NCI-H69 (cell line): ENCODE measurements at regions not wholly inside any gene's neighbourhood (a gene's known extent, or its start where the extent isn't known, plus 50 kb on each side); places are given as distances from the start of the nearest gene placed in this dataset.
"Not testable (repeated sequence)": the region's sequence is repeated elsewhere in the genome, so short reads cannot be mapped to it uniquely, and the experiment has no call there.

Experiments
- DNase-seq: peaks from one replicate; lab custom pipeline; 2025; lab: John Stamatoyannopoulos, UW

DNA sequence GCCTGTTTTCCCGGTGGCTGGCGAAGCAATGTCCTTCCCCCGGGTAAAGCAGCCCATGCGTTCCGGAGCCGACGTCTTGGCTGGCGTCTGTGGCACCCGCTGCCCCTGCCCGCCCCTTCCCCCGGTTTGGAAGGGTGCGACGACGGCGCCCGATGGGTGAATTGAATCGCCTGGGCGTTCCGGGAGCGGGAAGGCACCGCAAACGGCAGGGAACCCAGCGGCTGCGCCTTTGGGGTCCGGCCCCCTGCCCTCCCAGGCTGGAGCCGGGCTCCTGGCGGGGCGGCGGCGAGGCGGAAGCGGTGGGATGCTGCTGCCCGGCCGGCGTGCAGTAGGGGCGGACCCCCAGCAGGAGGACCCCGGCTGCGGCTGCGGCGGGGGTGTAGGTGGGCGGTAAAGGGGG, 123.6 kb upstream of the RHOU start:
- not testable (repeated sequence) for DNase-seq

DNA sequence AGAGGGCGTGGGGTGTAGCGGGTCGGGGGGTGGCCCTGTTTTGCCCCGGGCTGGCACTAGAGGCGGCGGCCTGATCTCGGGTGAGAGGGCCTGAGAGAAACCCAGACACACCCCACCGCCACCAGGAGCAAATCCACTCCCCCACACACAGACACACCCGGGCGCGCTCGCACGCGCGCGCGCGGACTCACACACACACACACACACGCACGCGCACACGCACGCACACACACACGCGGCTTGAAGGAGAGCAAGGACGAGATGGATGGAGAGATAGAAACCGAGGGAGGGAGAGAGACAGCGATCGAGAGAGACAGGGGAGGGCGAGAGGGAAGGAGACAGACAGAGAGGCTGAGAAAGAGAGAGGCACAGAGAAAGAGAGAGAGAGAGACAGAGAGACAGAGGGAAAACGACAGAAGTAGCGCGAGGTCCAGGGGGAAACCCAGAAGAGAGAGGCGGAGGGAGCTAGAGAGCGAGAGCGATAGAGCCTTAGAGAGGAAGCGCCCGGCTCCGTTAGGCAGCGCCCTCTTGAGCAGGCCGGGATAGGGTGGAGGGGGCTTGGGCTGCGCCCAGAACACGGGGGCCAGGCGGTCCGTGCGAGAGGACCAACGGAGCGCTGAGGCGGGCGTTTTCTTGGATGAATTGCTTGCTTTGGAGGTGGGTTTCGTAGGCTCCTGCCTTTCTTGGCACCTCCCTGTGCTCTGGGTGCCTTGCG, 113.1 kb upstream of the RHOU start:
- DNase-seq = not testable (repeated sequence)

DNA sequence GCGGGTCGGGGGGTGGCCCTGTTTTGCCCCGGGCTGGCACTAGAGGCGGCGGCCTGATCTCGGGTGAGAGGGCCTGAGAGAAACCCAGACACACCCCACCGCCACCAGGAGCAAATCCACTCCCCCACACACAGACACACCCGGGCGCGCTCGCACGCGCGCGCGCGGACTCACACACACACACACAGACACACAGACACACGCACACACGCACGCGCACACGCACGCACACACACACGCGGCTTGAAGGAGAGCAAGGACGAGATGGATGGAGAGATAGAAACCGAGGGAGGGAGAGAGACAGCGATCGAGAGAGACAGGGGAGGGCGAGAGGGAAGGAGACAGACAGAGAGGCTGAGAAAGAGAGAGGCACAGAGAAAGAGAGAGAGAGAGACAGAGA, 108.8 kb upstream of the RHOU start:
- not testable (repeated sequence) for DNase-seq

DNA sequence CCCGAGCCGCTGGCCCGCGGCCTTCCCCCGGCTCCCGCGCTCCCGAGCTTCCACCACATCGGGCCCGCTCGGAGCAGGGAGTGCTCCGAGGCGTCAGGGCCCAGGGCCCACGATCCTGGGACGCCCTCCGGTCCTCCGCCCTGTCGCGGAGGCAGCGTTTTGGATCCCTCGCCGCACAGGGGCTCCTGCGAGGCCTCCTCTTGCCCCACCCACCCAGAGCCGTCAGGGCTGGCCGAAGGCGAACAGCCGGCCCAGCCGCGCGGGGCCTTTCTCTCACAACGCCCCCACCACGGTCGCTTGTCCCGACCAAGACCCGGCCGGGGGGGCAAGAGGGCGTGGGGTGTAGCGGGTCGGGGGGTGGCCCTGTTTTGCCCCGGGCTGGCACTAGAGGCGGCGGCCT, 102.4 kb upstream of the RHOU start:
- DNase-seq = not testable (repeated sequence)

DNA sequence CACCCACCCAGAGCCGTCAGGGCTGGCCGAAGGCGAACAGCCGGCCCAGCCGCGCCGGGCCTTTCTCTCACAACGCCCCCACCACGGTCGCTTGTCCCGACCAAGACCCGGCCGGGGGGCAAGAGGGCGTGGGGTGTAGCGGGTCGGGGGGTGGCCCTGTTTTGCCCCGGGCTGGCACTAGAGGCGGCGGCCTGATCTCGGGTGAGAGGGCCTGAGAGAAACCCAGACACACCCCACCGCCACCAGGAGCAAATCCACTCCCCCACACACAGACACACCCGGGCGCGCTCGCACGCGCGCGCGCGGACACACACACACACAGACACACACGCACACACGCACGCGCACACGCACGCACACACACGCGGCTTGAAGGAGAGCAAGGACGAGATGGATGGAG, 100.0 kb upstream of the RHOU start:
- DNase-seq = not testable (repeated sequence)

DNA sequence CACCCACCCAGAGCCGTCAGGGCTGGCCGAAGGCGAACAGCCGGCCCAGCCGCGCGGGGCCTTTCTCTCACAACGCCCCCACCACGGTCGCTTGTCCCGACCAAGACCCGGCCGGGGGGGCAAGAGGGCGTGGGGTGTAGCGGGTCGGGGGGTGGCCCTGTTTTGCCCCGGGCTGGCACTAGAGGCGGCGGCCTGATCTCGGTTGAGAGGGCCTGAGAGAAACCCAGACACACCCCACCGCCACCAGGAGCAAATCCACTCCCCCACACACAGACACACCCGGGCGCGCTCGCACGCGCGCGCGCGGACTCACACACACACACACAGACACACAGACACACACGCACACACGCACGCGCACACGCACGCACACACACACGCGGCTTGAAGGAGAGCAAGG, 97.8 kb upstream of the RHOU start:
- not testable (repeated sequence) for DNase-seq

DNA sequence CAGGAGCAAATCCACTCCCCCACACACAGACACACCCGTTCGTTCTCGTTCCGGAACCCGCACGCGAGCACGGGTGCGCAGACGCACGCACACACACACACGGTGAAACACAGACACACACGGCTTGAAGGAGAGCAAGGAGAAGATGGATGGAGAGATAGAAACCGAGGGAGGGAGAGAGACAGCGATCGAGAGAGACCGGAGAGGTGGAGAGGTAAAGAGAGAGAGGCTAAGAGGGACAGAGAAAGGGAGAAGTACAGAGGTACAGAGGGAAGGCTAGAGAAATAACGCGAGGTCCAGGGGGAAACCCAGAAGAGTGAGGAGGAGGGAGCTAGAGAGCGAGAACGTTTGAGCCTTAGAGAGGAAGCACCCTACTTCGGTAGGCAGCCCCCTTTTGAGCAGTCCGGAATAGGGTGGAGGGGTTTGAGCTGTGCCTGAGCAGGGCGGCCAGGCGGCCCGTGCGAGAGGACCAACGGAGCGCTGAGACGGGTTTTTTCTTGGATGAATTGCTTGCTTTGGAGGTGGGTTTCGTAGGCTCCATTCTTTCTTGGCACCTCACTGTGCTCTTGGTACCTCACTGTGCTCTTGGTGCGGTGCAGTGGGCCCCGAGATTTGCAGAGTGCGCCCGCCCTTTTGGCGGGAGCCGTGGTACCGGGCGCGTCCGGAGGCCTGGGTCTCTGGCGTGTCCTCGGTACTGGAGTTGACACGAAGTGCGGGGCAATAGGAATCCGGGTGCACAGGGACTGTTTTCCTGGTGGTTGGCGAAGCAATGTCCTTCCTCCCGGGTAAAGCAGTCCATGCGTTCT, 88.4 kb upstream of the RHOU start:
- peak; percentile 58 for DNase-seq

DNA sequence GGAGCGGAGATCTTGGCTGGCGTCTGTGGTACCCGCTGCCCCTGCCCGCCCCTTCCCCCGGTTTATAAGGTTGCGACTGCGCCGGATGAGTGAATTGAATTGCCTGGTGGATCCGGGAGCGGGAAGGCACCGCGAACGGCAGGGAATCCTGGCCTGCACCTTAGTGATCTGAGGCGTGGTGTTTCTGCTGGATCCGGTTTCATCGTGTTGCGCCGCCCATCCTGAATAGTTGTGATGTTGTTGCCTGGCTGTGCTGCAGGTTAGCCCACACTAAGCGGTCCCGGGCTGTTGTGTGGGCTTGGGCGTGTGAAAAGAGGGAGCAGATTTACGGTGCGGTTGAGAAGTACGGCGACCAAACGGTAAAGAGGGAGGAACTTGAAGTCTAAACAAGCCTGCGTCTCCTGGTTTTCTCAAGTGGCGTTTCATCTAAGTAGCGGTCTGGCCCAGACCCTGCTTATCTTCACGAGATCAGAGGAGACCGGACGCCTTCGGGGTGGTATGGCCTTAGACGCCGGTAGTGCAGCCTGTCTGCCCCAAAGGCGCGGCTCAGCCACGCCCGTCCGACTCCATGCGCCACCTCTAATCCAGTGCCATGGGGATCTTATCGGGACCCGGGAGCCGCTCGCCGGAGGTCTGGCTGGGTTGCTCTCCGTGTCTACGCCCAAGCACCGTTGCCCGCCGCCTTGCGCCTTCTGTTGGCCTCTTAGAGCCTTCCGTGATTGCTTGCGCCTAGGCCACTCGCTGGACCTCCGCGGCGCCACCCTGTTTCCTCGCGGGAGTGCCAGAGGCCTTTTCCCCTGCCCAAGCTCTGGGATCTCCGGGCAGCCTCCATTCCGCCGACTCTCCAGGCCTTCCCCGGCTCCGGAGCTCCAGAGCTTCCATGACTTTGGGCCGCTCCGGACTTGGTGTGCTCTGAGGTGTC, 87.5 kb upstream of the RHOU start:
- DNase-seq = peak; percentile 69

DNA sequence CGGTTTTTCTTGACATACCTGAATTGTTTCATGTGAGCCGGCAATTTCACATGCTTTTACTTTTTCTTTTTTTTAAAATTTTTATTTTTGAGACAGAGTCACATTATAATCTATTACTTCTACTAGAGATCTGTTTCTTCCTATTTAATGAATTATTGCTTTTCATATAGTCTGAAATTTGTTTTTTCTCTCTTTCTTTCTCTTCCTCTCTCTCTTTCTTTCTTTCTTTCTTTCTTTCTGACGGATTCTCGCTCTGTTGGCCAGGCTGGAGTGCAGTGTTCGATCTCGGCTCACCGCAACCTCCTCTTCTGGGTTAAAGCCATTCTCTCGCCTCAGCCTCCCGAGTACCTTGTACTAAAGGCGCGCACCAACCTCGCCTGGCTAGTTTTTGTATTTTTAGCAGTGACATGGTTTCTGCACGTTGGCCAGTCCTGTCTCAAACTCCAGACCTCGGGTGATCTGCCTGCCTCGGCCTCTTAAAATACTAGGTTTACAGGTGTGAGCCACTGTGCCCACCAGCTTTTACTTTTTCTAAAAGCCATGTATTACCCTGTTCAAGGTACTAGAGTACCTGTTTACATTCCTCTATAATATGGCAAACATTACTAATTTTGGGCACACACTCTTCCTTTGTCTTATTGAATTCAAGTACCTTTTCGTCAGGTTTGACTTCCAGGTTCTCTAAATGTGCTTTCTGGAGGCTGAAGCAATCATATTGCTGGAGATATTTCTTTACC, 86.5 kb upstream of the RHOU start:
- DNase-seq = no peak

DNA sequence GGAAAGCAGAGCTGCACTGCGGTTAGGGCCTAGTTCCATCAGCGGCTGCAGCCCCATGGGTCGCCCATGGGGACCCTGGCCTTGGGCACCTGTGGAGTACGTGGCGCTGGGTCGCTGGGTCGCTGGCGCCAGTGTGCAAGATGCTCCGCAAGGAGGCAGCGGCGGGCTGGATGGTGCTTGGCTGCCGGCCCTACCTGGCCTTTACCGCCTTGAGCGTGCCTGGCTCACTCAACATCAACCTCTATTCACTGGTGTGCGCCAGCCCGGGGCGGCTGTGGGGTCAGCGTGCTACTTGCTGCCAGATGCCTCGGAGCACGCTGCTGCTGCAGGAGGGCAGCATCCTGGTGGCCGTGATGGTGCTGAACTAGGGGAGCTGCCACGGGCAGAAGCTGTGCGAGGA, 85.1 kb upstream of the RHOU start:
- no peak for DNase-seq

DNA sequence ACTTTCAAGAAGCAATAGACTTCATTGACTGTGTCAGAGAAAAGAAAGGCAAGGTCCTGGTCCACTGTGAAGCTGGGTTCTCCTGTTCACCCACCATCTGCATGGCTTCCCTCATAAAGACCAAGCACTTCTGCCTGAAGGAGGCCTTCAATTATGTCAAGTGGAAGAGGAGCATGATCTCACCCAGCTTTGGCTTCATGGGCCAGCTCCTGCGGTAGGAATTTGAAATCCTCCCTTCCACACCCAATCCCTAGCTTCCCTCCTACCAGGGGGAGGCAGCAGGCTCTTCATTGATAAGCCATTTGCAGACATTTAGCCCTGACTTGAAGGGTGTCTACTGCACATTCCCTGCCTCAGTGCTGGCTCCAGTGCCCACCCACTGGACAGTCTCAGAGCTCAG, 84.3 kb upstream of the RHOU start:
- DNase-seq = no peak

DNA sequence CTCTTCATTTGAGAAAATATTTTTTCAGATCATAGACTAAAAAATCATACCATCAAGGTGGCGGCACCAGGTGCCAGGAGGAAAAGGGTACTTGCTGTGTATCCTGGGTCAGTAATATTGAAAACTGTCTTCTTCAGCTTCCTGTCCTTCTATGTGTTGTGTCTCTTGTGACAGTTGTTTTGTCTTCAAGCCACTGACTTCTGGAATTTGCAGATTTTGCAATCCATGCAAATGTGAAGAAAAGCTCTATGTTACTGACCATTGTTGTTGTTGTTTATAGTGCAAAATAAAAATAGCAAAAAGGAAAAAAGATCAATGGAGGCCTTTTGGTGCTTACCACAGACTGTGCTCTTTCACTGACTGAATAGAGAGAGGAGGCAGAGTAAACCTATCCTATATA, 83.2 kb upstream of the RHOU start:
- no peak for DNase-seq

DNA sequence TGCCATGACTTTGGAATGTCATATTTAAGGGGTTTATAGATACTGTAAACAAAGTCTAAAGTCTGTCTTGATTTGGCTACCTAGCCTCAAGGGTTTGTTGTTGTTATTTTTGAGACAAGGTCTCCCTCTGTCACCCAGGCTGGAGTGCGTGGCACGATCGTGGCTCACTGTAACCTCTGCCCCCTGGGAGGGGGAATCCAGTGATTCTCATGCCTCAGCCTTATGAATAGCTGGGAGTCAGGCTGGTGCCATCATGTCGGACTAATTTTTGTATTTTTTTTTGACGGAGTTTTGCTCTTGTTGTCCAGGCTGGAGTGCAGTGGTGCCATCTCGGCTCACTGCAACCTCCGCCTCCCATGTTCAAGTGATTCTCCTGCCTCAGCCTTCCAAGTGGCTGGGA, 82.2 kb upstream of the RHOU start:
- DNase-seq = not testable (repeated sequence)

DNA sequence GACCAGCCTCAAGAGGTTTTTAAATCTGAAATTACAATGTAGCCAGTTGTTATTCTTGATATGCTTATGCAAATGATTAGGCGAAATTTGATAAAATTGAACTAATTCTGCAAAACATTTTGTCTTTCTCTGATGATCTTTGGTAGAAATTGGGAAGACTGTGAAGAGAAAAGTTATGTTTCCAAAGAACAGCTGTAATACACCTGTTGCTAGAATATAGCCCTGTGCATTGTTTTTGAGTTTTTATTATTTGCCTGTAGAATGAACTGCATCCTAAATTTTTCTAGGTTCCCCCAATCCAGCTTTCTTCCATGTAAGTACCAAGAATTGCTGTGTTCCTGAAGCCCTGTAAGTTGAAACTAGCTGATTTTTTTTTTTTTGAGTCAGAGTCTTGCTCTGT, 81.5 kb upstream of the RHOU start:
- no peak for DNase-seq

DNA sequence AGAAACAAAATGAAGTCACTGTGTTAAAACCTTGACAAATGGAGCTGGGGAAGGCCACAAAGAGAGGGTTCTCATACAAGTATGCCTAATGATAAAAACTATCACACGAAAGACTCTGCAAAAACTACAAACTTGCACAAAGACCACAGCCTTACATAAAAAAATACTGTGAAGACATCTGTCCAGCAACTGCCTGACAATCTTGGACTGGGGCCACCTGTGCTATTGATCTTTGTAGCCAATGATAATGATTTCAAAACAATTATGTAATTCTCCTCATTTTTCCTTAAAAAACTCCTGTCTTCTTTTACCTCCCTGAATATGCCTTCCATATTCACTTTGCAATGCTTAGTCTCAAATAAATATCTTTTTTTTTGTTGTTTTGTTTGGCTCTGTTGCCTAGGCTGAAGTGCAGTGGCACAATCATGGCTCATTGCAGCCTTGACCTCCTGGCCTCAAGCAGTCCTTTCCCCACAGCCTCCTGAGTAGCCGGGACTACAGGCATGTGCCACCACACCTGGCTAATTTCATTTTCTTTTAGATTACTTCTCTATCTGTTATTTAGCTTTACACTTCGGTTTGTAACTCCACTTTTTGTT, 79.4 kb upstream of the RHOU start:
- DNase-seq = no peak

DNA sequence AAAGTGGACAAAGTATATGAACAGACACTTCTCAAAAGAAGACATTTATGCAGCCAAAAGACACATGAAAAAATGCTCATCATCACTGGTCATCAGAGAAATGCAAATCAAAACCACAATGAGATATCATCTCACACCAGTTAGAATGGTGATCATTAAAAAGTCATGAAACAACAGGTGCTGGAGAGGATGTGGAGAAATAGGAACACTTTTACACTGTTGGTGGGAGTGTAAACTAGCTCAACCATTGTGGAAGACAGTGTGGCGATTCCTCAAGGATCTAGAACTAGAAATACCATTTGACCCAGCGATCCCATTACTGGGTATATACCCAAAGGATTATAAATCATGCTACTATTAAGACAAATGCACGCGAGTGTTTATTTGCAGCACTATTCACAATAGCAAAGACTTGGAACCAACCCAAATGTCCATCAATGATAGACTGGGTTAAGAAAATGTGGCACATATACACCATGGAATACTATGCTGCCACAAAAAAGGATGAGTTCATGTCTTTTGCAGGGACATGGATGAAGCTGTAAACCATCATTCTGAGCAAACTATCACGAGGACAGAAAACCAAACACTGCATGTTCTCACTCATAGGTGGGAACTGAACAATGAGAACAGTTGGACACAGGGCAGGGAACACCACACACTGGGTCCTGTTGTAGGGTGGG, 73.1 kb upstream of the RHOU start:
- DNase-seq = not testable (repeated sequence)

DNA sequence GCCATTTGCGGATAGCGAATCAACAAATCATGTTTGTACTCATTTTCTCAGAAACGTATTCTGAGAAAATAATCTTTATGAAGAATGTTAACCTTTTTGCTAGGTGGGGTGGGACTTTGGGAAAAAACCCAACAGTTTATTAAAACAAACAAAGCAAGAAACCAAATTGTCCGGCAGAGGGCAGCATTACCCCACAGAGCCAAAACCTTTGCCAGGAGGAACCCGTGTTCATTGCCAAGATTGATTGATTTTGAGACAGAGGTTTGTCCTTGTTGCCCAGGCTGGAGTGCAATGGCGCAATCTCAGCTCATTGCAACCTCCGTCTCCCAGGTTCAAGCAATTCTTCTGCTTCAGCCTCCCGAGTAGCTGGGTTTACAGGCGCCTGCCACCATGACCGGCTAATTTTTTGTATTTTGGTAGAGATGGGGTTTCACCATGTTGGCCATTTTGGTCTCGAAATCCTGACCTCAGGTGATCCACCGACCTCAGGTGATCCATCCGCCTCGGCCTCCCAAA, 70.8 kb upstream of the RHOU start:
- DNase-seq = peak; percentile 79

DNA sequence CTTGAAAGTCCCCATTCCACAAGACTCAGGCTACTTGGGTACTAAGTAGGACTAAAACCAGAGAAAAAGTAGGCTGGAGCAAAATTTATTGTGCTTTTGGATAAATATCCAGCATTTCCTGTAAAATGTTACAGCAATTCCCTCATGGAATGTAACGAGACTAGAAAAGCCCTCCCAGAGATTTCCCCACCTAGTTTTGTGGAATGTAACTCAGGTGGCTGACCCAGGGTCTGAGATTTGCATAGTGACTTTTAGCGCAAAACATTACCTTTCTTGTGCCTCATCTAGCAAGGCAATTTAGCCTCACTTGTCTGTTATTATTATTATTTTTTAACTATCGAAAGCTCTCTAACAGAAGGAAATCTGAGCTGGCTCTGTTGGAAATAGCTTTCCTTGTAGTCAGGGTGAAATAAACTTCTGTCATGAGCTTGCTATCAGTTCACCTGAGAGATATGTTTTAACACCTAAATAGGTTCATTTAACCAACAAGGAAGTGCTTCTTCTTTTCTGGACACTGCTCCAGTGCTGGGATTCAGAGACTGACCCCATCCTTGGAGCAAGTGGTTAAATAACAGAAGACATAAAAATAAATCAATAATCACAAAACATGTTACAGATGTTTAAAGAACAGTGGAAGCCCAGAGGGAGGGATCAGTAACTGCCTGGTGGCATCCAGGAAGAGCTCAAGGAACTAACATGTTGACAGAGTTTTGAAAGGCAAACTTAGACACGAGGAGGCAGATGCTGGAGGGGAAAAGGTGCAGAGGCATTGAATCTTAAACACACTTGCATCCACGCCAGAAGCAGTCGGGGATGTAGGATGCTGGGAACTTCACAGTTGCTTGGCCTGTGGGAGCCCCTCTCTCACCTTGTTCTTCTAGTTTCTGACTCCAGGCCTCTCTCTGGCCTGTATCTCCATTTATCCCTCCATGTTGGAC, 68.3 kb upstream of the RHOU start:
- no peak for DNase-seq

DNA sequence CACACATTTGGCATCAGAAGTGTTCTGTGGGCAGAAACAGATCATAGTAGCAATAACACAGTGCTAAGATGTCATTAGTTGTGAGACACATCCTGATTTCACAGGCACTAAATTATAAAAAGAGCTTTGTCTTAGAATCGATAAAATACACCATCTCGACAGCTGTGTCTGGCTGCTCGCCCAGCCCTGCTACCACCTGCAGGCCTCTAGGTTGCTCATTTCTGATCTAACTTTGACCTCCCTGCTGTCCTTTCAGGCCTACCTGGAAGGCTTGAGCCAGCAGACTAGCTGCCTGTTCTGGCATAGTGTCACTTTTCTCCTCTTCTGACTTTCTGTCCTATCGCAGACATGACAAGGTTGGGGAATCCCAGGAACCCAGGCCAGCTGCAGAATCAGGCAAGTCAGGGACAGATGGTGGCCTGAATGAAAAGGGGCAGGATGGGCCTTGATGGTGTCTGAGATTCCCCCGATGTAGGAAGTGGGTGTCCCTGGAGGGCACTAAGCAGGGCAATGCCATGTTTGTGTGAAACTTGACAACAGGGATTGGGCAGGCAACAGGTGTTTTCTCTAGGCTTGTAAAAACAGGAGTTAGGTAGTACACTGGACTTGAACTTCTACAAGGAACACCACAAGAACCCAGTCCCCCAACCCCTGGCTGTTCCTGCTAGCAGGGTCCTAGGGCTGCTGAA, 66.6 kb upstream of the RHOU start:
- DNase-seq = peak; percentile 27
